Keratinocyte (primary cell): ENCODE measurements at regions not wholly inside any gene's neighbourhood (a gene's known extent, or its start where the extent isn't known, plus 50 kb on each side); places are given as distances from the start of the nearest gene placed in this dataset.
A peak's percentile ranks its signal among the peaks of the same experiment; 100 is the strongest.

Source experiments
- DNase-seq: peaks from one replicate; pipeline ENCODE4 v3.0.0-alpha.2; 2011; ENCODE audit warnings: low read depth, missing footprints, low spot score
- FAIRE-seq: peaks from 2 replicates; lab custom pipeline; 2011; peaks lifted over from hg19 to GRCh38; lab: Jason Lieb, UNC
- H2AFZ ChIP-seq: 2 replicates; pipeline ENCODE4 v1.6.0; 2012; ENCODE audit warnings: low read length, control low read depth, inconsistent platforms; ENCODE audit not compliant: control insufficient read depth
- H3K27ac ChIP-seq: 2 replicates; pipeline ENCODE4 v1.5.1; 2011; ENCODE audit warnings: low read length; ENCODE audit not compliant: control insufficient read depth, insufficient read depth
- H3K27me3 ChIP-seq: 3 replicates; pipeline ENCODE4 v1.6.0; 2011; ENCODE audit warnings: low read length; ENCODE audit not compliant: control insufficient read depth, insufficient read depth; ENCODE audit errors: extremely low read depth
- H3K36me3 ChIP-seq, 2 experiments: 2 replicates in 1 of 2; 3 replicates in 1 of 2; pipeline ENCODE4 v1.5.1; 2011; ENCODE audit warnings: low read length in 2 of 2, mild to moderate bottlenecking in 1 of 2; ENCODE audit not compliant: control insufficient read depth in 2 of 2, insufficient read depth in 2 of 2; ENCODE audit errors: extremely low read depth in 1 of 2
- H3K4me1 ChIP-seq: 3 replicates; pipeline ENCODE4 v1.5.1; 2011; ENCODE audit warnings: low read length; ENCODE audit not compliant: control insufficient read depth, insufficient read depth; ENCODE audit errors: extremely low read depth
- H3K4me2 ChIP-seq: 3 replicates; pipeline ENCODE4 v1.6.0; 2011; ENCODE audit warnings: low read depth, low read length; ENCODE audit not compliant: control insufficient read depth, insufficient read depth; ENCODE audit errors: extremely low read depth
- H3K4me3 ChIP-seq, 3 experiments: fragments of 200-600 bp in 1 of 3; sonication (generic) in 1 of 3; 2 replicates in 2 of 3; 3 replicates in 1 of 3; pipeline ENCODE4 v1.5.1; 2011 to 2016; ENCODE audit warnings: low read length in 3 of 3, mild to moderate bottlenecking in 3 of 3, control low read depth in 2 of 3, inconsistent platforms in 1 of 3, low read depth in 1 of 3, mixed read lengths in 1 of 3, mixed run types in 1 of 3, moderate library complexity in 1 of 3; ENCODE audit not compliant: control insufficient read depth in 2 of 3, insufficient read depth in 2 of 3; ENCODE audit errors: extremely low read depth in 1 of 3
- H3K79me2 ChIP-seq: 2 replicates; pipeline ENCODE4 v1.6.0; 2012; ENCODE audit warnings: low read length; ENCODE audit not compliant: control insufficient read depth, insufficient read depth
- H3K9ac ChIP-seq: 3 replicates; pipeline ENCODE4 v1.6.0; 2011; ENCODE audit warnings: low read length; ENCODE audit not compliant: control insufficient read depth, insufficient read depth; ENCODE audit errors: extremely low read depth
- H3K9me1 ChIP-seq: 3 replicates; pipeline ENCODE4 v1.6.0; 2011; ENCODE audit warnings: low read length; ENCODE audit not compliant: control insufficient read depth, insufficient read depth; ENCODE audit errors: extremely low read depth
- H3K9me3 ChIP-seq: 2 replicates; pipeline ENCODE4 v1.5.1; 2012; ENCODE audit warnings: low read depth, low read length; ENCODE audit not compliant: control insufficient read depth
- H4K20me1 ChIP-seq: 3 replicates; pipeline ENCODE4 v1.6.0; 2011; ENCODE audit warnings: low read length; ENCODE audit not compliant: control insufficient read depth, insufficient read depth; ENCODE audit errors: extremely low read depth
- CTCF ChIP-seq, 3 experiments: IDR thresholded peaks in 1 of 3; conservative IDR thresholded peaks in 1 of 3; optimal IDR thresholded peaks in 1 of 3; 2 replicates in 2 of 3; 3 replicates in 1 of 3; pipeline versions ENCODE3 to v1.5.1; 2011; ENCODE audit warnings: low read length in 3 of 3, mild to moderate bottlenecking in 3 of 3, moderate library complexity in 2 of 3, control low read depth in 1 of 3, inconsistent platforms in 1 of 3; ENCODE audit not compliant: insufficient read depth in 2 of 3; ENCODE audit errors: extremely low read depth in 1 of 3
- EZH2 ChIP-seq: IDR thresholded peaks from one replicate; pipeline ENCODE4 v1.6.1; 2012; ENCODE audit warnings: inconsistent platforms, mild to moderate bottlenecking, low read length, moderate library complexity
- dilution Hi-C: fragments of 300-500 bp; cut with MboI; formaldehyde crosslinking; loops from one replicate; pipeline ENCODE4 v1.7.0; 2020; ENCODE audit warnings: low sequenced_read_pairs; ENCODE audit not compliant: extremely low pct_ligation_motif_present

- Histone ChIP-seq H3K79me2 (no peaks in the 10 kb centered on the region), H3K9me1 (no peaks in the 10 kb centered on the region), H3K9me3 (no peaks in the 10 kb centered on the region), H3K27ac (no peak overlapping the region), H3K27me3 (no peaks in the 10 kb centered on the region), H3K9ac (no peak overlapping the region), H2AFZ (no peak overlapping the region), H4K20me1 (no peaks in the 10 kb centered on the region), H3K36me3 (no peaks in the 10 kb centered on the region), H3K4me1 (peaks cover 8% of the 10 kb centered on the region), H3K4me3 (no peak overlapping the region), H3K4me2 (no peak overlapping the region)
- TF ChIP-seq CTCF (optimal IDR thresholded peaks at IDR 0.05 in 1 of 3, IDR thresholded peaks at IDR 0.05 in 1 of 3, conservative IDR thresholded peaks at IDR 0.05 in 1 of 3; ENCODE audit: extremely low read depth in 1 of 3, insufficient read depth in 2 of 3, low read length in 3 of 3) = no peak
- no peak for TF ChIP-seq EZH2
- FAIRE-seq (peak; percentile 23), DNase-seq (no peak)
- dilution Hi-C loops = no loop called here
Observed at GRCh38 chr4:184528051-184528450, 53.7 kb upstream of the IRF2 start.

GRCh38 chr4:184526228-184526627 is 51.9 kb upstream of the IRF2 start:
- dilution Hi-C loops = no loop called here
- H3K4me3 ChIP-seq = no peak overlapping the region
- H4K20me1 ChIP-seq = no peaks in the 10 kb centered on the region
- no peak for TF ChIP-seq CTCF (optimal IDR thresholded peaks at IDR 0.05 in 1 of 3, IDR thresholded peaks at IDR 0.05 in 1 of 3, conservative IDR thresholded peaks at IDR 0.05 in 1 of 3; ENCODE audit: extremely low read depth in 1 of 3, insufficient read depth in 2 of 3, low read length in 3 of 3)
- TF ChIP-seq EZH2 = no peak
- no peaks in the 10 kb centered on the region for H3K9me3 ChIP-seq
- H3K9ac ChIP-seq = no peak overlapping the region
- H3K27me3 ChIP-seq = no peaks in the 10 kb centered on the region
- H3K27ac ChIP-seq = no peak overlapping the region
- H3K36me3 ChIP-seq = no peaks in the 10 kb centered on the region
- H2AFZ ChIP-seq = no peak overlapping the region
- peaks cover 8% of the 10 kb centered on the region for H3K4me1 ChIP-seq
- H3K4me2 ChIP-seq = no peak overlapping the region
- DNase-seq = no peak
- no peak for FAIRE-seq
- H3K9me1 ChIP-seq = no peaks in the 10 kb centered on the region
- no peaks in the 10 kb centered on the region for H3K79me2 ChIP-seq
